DND-41 (cell line): ENCODE measurements at regions not wholly inside any gene's neighbourhood (a gene's known extent, or its start where the extent isn't known, plus 50 kb on each side); places are given as distances from the start of the nearest gene placed in this dataset.

Experiments used
- ATAC-seq: fragments of 200-7000 bp; cut with Tn5 transposase; 3 replicates; pipeline ENCODE4 v1.9.1; 2021; ENCODE audit warnings: low read depth; ENCODE audit not compliant: insufficient read depth
- DNase-seq: peaks from one replicate; pipeline ENCODE4 v3.0.0-alpha.2; 2020
- H2AFZ ChIP-seq: 2 replicates; pipeline ENCODE4 v1.6.0; 2012; ENCODE audit warnings: low read depth, low read length
- H3K27ac ChIP-seq: 2 replicates; pipeline ENCODE4 v1.5.1; 2012; ENCODE audit warnings: low read length, inconsistent platforms
- H3K27me3 ChIP-seq: fragments of 200-600 bp; sonication (generic); 2 replicates; pipeline ENCODE4 v1.6.0; 2012; ENCODE audit warnings: low read length, mild to moderate bottlenecking, inconsistent platforms; ENCODE audit not compliant: insufficient read depth, poor library complexity
- H3K36me3 ChIP-seq: 2 replicates; pipeline ENCODE4 v1.5.1; 2012; ENCODE audit warnings: low read length, inconsistent platforms; ENCODE audit not compliant: insufficient read depth
- H3K4me1 ChIP-seq: 2 replicates; pipeline ENCODE4 v1.5.1; 2012; ENCODE audit warnings: mild to moderate bottlenecking, low read length; ENCODE audit not compliant: insufficient read depth
- H3K4me2 ChIP-seq: 2 replicates; pipeline ENCODE4 v1.6.0; 2012; ENCODE audit warnings: mild to moderate bottlenecking, moderate library complexity, low read length, inconsistent platforms; ENCODE audit not compliant: insufficient read depth
- H3K4me3 ChIP-seq, 2 experiments: fragments of 200-600 bp in 1 of 2; shearing (Covaris generic) in 1 of 2; 2 replicates each; pipeline ENCODE4 v1.5.1; 2012 to 2016; ENCODE audit warnings: inconsistent platforms in 2 of 2, low read length in 2 of 2, mild to moderate bottlenecking in 2 of 2, low read depth in 1 of 2, moderate library complexity in 1 of 2
- H3K79me2 ChIP-seq: 2 replicates; pipeline ENCODE4 v1.6.0; 2012; ENCODE audit warnings: low read length, inconsistent platforms; ENCODE audit not compliant: insufficient read depth
- H3K9ac ChIP-seq: 2 replicates; pipeline ENCODE4 v1.6.0; 2012; ENCODE audit warnings: low read depth, mild to moderate bottlenecking, inconsistent platforms, low read length, moderate library complexity
- H3K9me3 ChIP-seq: 2 replicates; pipeline ENCODE4 v1.5.1; 2012; ENCODE audit warnings: low read length, moderate library complexity, mild to moderate bottlenecking, inconsistent platforms; ENCODE audit not compliant: insufficient read depth, severe bottlenecking
- H4K20me1 ChIP-seq: 2 replicates; pipeline ENCODE4 v1.6.0; 2012; ENCODE audit warnings: low read length; ENCODE audit not compliant: insufficient read depth
- CTCF ChIP-seq: IDR thresholded peaks from 2 replicates; pipeline ENCODE4 v1.5.1; 2012; ENCODE audit warnings: borderline replicate concordance, low read length, moderate library complexity, mild to moderate bottlenecking; ENCODE audit not compliant: poor library complexity, severe bottlenecking; ENCODE audit errors: extremely low read depth
- EZH2 ChIP-seq: IDR thresholded peaks from 3 replicates; pipeline ENCODE4 v1.6.1; 2012; ENCODE audit warnings: borderline replicate concordance, low read depth, mild to moderate bottlenecking, moderate library complexity, low read length, inconsistent platforms; ENCODE audit not compliant: severe bottlenecking

GRCh38 chr5:118320121-118320520 lies 668.2 kb downstream of the DTWD2 start:
- Histone ChIP-seq H3K79me2 (no peaks in the 10 kb centered on the region), H4K20me1 (no peaks in the 10 kb centered on the region), H3K4me3 (no peak overlapping the region), H3K27me3 (no peaks in the 10 kb centered on the region), H3K9me3 (no peaks in the 10 kb centered on the region), H3K9ac (no peak overlapping the region), H3K4me2 (no peak overlapping the region), H3K4me1 (no peaks in the 10 kb centered on the region), H2AFZ (no peak overlapping the region), H3K27ac (no peak overlapping the region), H3K36me3 (no peaks in the 10 kb centered on the region)
- no peak for ATAC-seq
- TF ChIP-seq CTCF, result no peak
- no peak for TF ChIP-seq EZH2
- no peak for DNase-seq

GRCh38 chr5:118314931-118315330 lies 673.4 kb downstream of the DTWD2 start:
- Histone ChIP-seq H3K4me1 (no peaks in the 10 kb centered on the region), H3K27ac (no peak overlapping the region), H3K9ac (no peak overlapping the region), H3K36me3 (no peaks in the 10 kb centered on the region), H3K79me2 (no peaks in the 10 kb centered on the region), H3K27me3 (no peaks in the 10 kb centered on the region), H3K4me2 (no peak overlapping the region), H4K20me1 (no peaks in the 10 kb centered on the region), H2AFZ (no peak overlapping the region), H3K4me3 (no peak overlapping the region), H3K9me3 (no peaks in the 10 kb centered on the region)
- no peak for ATAC-seq
- TF ChIP-seq CTCF, result no peak
- no peak for TF ChIP-seq EZH2
- no peak for DNase-seq

GRCh38 chr5:118311103-118311819 lies 677.1 kb downstream of the DTWD2 start:
- no peak for ATAC-seq
- no peak overlapping the region for H3K4me2 ChIP-seq
- H3K79me2 ChIP-seq, result no peaks in the 10 kb centered on the region
- no peaks in the 10 kb centered on the region for H4K20me1 ChIP-seq
- no peak overlapping the region for H3K27ac ChIP-seq
- TF ChIP-seq EZH2, result no peak
- no peaks in the 10 kb centered on the region for H3K4me1 ChIP-seq
- no peak overlapping the region for H3K4me3 ChIP-seq
- no peak overlapping the region for H2AFZ ChIP-seq
- no peaks in the 10 kb centered on the region for H3K36me3 ChIP-seq
- H3K27me3 ChIP-seq, result no peaks in the 10 kb centered on the region
- no peak for DNase-seq
- no peak overlapping the region for H3K9ac ChIP-seq
- H3K9me3 ChIP-seq, result no peaks in the 10 kb centered on the region

- ATAC-seq, result no peak
- H3K9ac ChIP-seq, result no peak overlapping the region
Observed at GRCh38 chr5:118310401-118310800, 677.9 kb downstream of the DTWD2 start.

More at GRCh38 chr5:118310401-118310800, 677.9 kb downstream of the DTWD2 start:
- no peak for TF ChIP-seq CTCF
- Histone ChIP-seq H3K4me1 (no peaks in the 10 kb centered on the region), H3K36me3 (no peaks in the 10 kb centered on the region), H3K27ac (no peak overlapping the region), H3K4me3 (no peak overlapping the region), H3K4me2 (no peak overlapping the region), H3K79me2 (no peaks in the 10 kb centered on the region), H2AFZ (no peak overlapping the region), H4K20me1 (no peaks in the 10 kb centered on the region), H3K9me3 (no peaks in the 10 kb centered on the region), H3K27me3 (no peaks in the 10 kb centered on the region)
- no peak for DNase-seq
